ENCODE measurements at regions not wholly inside any gene's neighbourhood (a gene's known extent, or its start where the extent isn't known, plus 50 kb on each side); places are given as distances from the start of the nearest gene placed in this dataset.

- TF ChIP-seq, protein P1, sequence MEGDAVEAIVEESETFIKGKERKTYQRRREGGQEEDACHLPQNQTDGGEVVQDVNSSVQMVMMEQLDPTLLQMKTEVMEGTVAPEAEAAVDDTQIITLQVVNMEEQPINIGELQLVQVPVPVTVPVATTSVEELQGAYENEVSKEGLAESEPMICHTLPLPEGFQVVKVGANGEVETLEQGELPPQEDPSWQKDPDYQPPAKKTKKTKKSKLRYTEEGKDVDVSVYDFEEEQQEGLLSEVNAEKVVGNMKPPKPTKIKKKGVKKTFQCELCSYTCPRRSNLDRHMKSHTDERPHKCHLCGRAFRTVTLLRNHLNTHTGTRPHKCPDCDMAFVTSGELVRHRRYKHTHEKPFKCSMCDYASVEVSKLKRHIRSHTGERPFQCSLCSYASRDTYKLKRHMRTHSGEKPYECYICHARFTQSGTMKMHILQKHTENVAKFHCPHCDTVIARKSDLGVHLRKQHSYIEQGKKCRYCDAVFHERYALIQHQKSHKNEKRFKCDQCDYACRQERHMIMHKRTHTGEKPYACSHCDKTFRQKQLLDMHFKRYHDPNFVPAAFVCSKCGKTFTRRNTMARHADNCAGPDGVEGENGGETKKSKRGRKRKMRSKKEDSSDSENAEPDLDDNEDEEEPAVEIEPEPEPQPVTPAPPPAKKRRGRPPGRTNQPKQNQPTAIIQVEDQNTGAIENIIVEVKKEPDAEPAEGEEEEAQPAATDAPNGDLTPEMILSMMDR (conservative IDR thresholded peaks at IDR 0.05; ENCODE audit: low read depth), result no peak
- CTCF ChIA-PET, result no interaction called here
- POLR2A ChIA-PET (ENCODE audit: low non-redundant PET), result no interaction called here
- DNase-seq (ENCODE audit: low spot score), result no peak
- no peak overlapping the region for H3K27ac ChIP-seq
Measured at GRCh38 chrX:34437586-34437985, 219.5 kb downstream of the TMEM47 start.

DNA sequence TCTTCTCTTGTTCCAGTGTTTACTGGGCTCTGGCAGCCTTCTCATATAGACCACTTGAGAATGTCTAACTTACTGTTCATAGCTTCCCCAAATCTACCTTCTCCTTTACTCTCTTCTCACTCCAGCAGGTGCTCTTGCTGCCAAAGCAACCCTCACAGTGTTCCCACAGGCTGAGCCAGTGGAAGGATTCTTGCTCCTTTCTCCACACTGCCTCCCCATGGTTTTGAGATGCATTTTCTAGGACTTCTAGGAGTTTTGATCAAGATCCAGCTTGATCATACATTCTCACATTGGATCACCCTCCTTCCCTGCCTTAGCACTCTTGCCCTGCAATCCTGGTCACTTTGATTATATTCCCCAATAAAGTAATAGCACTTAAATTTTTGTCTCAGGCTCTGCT is 230.8 kb downstream of the TMEM47 start:
- TF ChIP-seq, protein P1 (conservative IDR thresholded peaks at IDR 0.05; ENCODE audit: low read depth), result no peak
- no peak overlapping the region for H3K27ac ChIP-seq
- POLR2A ChIA-PET (ENCODE audit: low non-redundant PET), result no interaction called here
- CTCF ChIA-PET, result no interaction called here
- DNase-seq (ENCODE audit: low spot score), result no peak

DNA sequence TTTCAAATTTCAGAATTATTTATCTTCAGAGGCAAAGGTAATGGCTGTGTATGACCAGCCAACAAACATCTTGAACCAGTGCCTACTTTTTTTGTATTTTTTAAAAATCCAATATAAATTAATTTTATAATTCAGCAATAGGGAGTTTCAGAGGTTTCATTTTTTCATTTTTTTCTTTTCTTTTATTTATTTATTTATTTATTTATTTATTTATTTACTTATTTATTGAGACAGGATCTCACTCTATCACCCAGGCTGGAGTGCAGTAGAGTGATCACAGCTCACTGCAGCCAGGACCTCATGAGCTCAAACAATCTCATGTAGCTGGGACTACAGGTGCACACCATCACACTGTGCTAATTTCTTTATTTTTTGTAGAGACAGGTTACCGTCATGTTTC is 250.5 kb downstream of the TMEM47 start:
- DNase-seq (ENCODE audit: low spot score), result no peak
- no peak overlapping the region for H3K27ac ChIP-seq
- ChIA-PET CTCF (no interaction called here), POLR2A (ENCODE audit: low non-redundant PET) (no interaction called here)
- TF ChIP-seq, protein P1 (conservative IDR thresholded peaks at IDR 0.05; ENCODE audit: low read depth), result no peak

- ChIA-PET POLR2A (ENCODE audit: low non-redundant PET) (no interaction called here), CTCF (no interaction called here)
- no peak overlapping the region for H3K27ac ChIP-seq
- DNase-seq (ENCODE audit: low spot score), result no peak
- TF ChIP-seq, protein P1 (conservative IDR thresholded peaks at IDR 0.05; ENCODE audit: low read depth), result no peak
Measured at GRCh38 chrX:34404386-34405070, 252.6 kb downstream of the TMEM47 start.

- CTCF ChIA-PET, result no interaction called here
- POLR2A ChIA-PET (ENCODE audit: low non-redundant PET), result no interaction called here
- no peak for DNase-seq (ENCODE audit: low spot score)
- TF ChIP-seq, protein P1 (conservative IDR thresholded peaks at IDR 0.05; ENCODE audit: low read depth), result no peak
- no peak overlapping the region for H3K27ac ChIP-seq
Measured at GRCh38 chrX:34401411-34401810, 255.7 kb downstream of the TMEM47 start.

- TF ChIP-seq, protein P1 (conservative IDR thresholded peaks at IDR 0.05; ENCODE audit: low read depth), result no peak
- ChIA-PET CTCF (no interaction called here), POLR2A (ENCODE audit: low non-redundant PET) (no interaction called here)
- no peak overlapping the region for H3K27ac ChIP-seq
- DNase-seq (ENCODE audit: low spot score), result no peak
Measured at GRCh38 chrX:34382416-34382815, 250.3 kb upstream of the FAM47A start.
